ENCODE measurements at regions not wholly inside any gene's neighbourhood (a gene's known extent, or its start where the extent isn't known, plus 50 kb on each side); places are given as distances from the start of the nearest gene placed in this dataset.

GRCh38 chr13:111900390-111901131, 166.4 kb upstream of the SOX1 start:
- no peak overlapping the region for H3K27ac ChIP-seq (ENCODE audit: low read depth, low read length)
- H3K36me3 ChIP-seq (ENCODE audit: control insufficient read depth in 3 of 3, insufficient read depth in 3 of 3, low read length in 3 of 3) = no peaks in the 10 kb centered on the region
- peaks cover 6 to 18% (median 9%) of the 10 kb centered on the region in 3 donors for H3K27me3 ChIP-seq (ENCODE audit: control insufficient read depth in 3 of 3, insufficient read depth in 3 of 3, low read length in 3 of 3)
- no peak overlapping the region for H3K9ac ChIP-seq (ENCODE audit: low read depth in 1 of 3, low read length in 3 of 3)
- H3K4me3 ChIP-seq (ENCODE audit: low read length in 3 of 3) = no peak overlapping the region
- no peaks in the 10 kb centered on the region for H3K4me1 ChIP-seq (ENCODE audit: control insufficient read depth in 3 of 3, insufficient read depth in 3 of 3, low read length in 3 of 3)
- no peaks in the 10 kb centered on the region for H3K9me3 ChIP-seq (ENCODE audit: control insufficient read depth in 3 of 3, low read length in 3 of 3)

DNA sequence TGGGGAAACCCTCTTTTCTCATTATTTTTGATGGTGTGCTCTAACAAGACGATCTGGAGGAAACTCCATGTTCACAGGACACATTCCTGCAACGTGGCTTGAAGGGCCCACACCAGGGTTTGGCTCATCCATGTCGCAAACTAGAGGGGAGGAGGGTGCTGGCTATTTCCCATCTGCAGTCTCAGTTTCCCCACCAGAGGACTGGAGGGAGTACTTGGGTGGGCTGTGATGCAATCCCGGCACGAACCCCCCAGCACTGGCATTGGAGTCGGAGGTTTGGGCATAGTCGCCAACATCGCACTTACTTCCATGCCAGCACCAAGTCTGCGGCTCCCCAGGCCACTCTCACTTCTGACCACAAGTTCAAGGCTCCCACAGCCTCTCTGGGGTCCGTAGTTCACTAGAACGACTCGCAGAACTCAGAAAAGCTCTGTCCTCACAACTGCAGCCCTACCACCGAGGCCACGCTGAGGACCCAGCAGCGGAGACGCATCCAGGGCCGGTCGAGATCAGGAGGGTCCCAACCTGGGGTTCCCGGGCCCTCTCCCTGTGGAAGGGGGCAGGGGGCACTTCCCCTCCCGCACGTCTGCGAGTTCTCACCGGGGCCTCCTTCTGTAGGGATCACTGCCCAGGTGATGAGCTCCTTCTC, 165.6 kb upstream of the SOX1 start:
- Histone ChIP-seq H3K27me3 (ENCODE audit: control insufficient read depth in 3 of 3, insufficient read depth in 3 of 3, low read length in 3 of 3) (peaks cover 3 to 18% (median 9%) of the 10 kb centered on the region in 3 donors), H3K36me3 (ENCODE audit: control insufficient read depth in 3 of 3, insufficient read depth in 3 of 3, low read length in 3 of 3) (no peaks in the 10 kb centered on the region), H3K4me3 (ENCODE audit: low read length in 3 of 3) (no peak overlapping the region), H3K9ac (ENCODE audit: low read depth in 1 of 3, low read length in 3 of 3) (no peak overlapping the region), H3K27ac (ENCODE audit: low read depth, low read length) (no peak overlapping the region), H3K9me3 (ENCODE audit: control insufficient read depth in 3 of 3, low read length in 3 of 3) (no peaks in the 10 kb centered on the region), H3K4me1 (ENCODE audit: control insufficient read depth in 3 of 3, insufficient read depth in 3 of 3, low read length in 3 of 3) (no peaks in the 10 kb centered on the region)

GRCh38 chr13:111902726-111903125, 164.2 kb upstream of the SOX1 start:
- Histone ChIP-seq H3K27me3 (ENCODE audit: control insufficient read depth in 3 of 3, insufficient read depth in 3 of 3, low read length in 3 of 3) (peaks cover 7 to 17% (median 9%) of the 10 kb centered on the region in 3 donors), H3K4me3 (ENCODE audit: low read length in 3 of 3) (no peak overlapping the region), H3K27ac (ENCODE audit: low read depth, low read length) (no peak overlapping the region), H3K9ac (ENCODE audit: low read depth in 1 of 3, low read length in 3 of 3) (no peak overlapping the region), H3K36me3 (ENCODE audit: control insufficient read depth in 3 of 3, insufficient read depth in 3 of 3, low read length in 3 of 3) (no peaks in the 10 kb centered on the region), H3K9me3 (ENCODE audit: control insufficient read depth in 3 of 3, low read length in 3 of 3) (no peaks in the 10 kb centered on the region), H3K4me1 (ENCODE audit: control insufficient read depth in 3 of 3, insufficient read depth in 3 of 3, low read length in 3 of 3) (no peaks in the 10 kb centered on the region)

- H3K9ac ChIP-seq (ENCODE audit: low read depth in 1 of 3, low read length in 3 of 3) = no peak overlapping the region
- peaks cover 7 to 14% (median 9%) of the 10 kb centered on the region in 3 donors for H3K27me3 ChIP-seq (ENCODE audit: control insufficient read depth in 3 of 3, insufficient read depth in 3 of 3, low read length in 3 of 3)
- H3K27ac ChIP-seq (ENCODE audit: low read depth, low read length) = no peak overlapping the region
- H3K4me1 ChIP-seq (ENCODE audit: control insufficient read depth in 3 of 3, insufficient read depth in 3 of 3, low read length in 3 of 3) = no peaks in the 10 kb centered on the region
- H3K9me3 ChIP-seq (ENCODE audit: control insufficient read depth in 3 of 3, low read length in 3 of 3) = no peaks in the 10 kb centered on the region
- no peaks in the 10 kb centered on the region for H3K36me3 ChIP-seq (ENCODE audit: control insufficient read depth in 3 of 3, insufficient read depth in 3 of 3, low read length in 3 of 3)
- no peak overlapping the region for H3K4me3 ChIP-seq (ENCODE audit: low read length in 3 of 3)
Measured at GRCh38 chr13:111903143-111903542, 163.8 kb upstream of the SOX1 start.

- H3K4me1 ChIP-seq (ENCODE audit: control insufficient read depth in 3 of 3, insufficient read depth in 3 of 3, low read length in 3 of 3) = no peaks in the 10 kb centered on the region
- H3K9ac ChIP-seq (ENCODE audit: low read depth in 1 of 3, low read length in 3 of 3) = no peak overlapping the region
- no peak overlapping the region for H3K27ac ChIP-seq (ENCODE audit: low read depth, low read length)
- H3K4me3 ChIP-seq (ENCODE audit: low read length in 3 of 3) = no peak overlapping the region
- no peaks in the 10 kb centered on the region for H3K9me3 ChIP-seq (ENCODE audit: control insufficient read depth in 3 of 3, low read length in 3 of 3)
- no peaks in the 10 kb centered on the region for H3K36me3 ChIP-seq (ENCODE audit: control insufficient read depth in 3 of 3, insufficient read depth in 3 of 3, low read length in 3 of 3)
- H3K27me3 ChIP-seq (ENCODE audit: control insufficient read depth in 3 of 3, insufficient read depth in 3 of 3, low read length in 3 of 3) = peaks cover 7 to 15% (median 9%) of the 10 kb centered on the region in 3 donors
Measured at GRCh38 chr13:111904166-111904565, 162.8 kb upstream of the SOX1 start.

- H3K9ac ChIP-seq (ENCODE audit: low read depth in 1 of 3, low read length in 3 of 3) = no peak overlapping the region
- H3K36me3 ChIP-seq (ENCODE audit: control insufficient read depth in 3 of 3, insufficient read depth in 3 of 3, low read length in 3 of 3) = no peaks in the 10 kb centered on the region
- no peaks in the 10 kb centered on the region for H3K9me3 ChIP-seq (ENCODE audit: control insufficient read depth in 3 of 3, low read length in 3 of 3)
- no peak overlapping the region for H3K27ac ChIP-seq (ENCODE audit: low read depth, low read length)
- H3K27me3 ChIP-seq (ENCODE audit: control insufficient read depth in 3 of 3, insufficient read depth in 3 of 3, low read length in 3 of 3) = peaks cover 4 to 16% (median 6%) of the 10 kb centered on the region in 3 donors
- H3K4me3 ChIP-seq (ENCODE audit: low read length in 3 of 3) = no peak overlapping the region
- no peaks in the 10 kb centered on the region for H3K4me1 ChIP-seq (ENCODE audit: control insufficient read depth in 3 of 3, insufficient read depth in 3 of 3, low read length in 3 of 3)
Measured at GRCh38 chr13:111904701-111905608, 162.0 kb upstream of the SOX1 start.

DNA sequence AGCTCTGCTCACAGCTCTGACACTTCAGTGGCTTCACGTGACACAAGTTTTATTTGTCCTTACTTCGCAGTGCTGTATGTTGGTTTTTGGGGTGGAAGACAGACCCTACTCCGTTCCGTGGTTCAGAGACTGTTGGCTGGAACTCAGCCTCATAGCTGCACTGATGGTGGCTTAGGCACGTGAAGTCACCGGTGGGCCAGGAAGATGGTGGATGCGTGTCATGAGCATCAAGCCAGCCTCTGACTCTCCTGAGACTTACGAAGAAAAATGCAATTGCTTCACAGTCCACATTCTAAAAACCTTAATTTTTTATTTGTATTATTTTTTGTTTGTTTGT, 161.4 kb upstream of the SOX1 start:
- no peaks in the 10 kb centered on the region for H3K36me3 ChIP-seq (ENCODE audit: control insufficient read depth in 3 of 3, insufficient read depth in 3 of 3, low read length in 3 of 3)
- H3K27ac ChIP-seq (ENCODE audit: low read depth, low read length) = no peak overlapping the region
- H3K27me3 ChIP-seq (ENCODE audit: control insufficient read depth in 3 of 3, insufficient read depth in 3 of 3, low read length in 3 of 3) = peaks cover 4 to 16% (median 6%) of the 10 kb centered on the region in 3 donors
- no peak overlapping the region for H3K4me3 ChIP-seq (ENCODE audit: low read length in 3 of 3)
- no peaks in the 10 kb centered on the region for H3K9me3 ChIP-seq (ENCODE audit: control insufficient read depth in 3 of 3, low read length in 3 of 3)
- no peak overlapping the region for H3K9ac ChIP-seq (ENCODE audit: low read depth in 1 of 3, low read length in 3 of 3)
- H3K4me1 ChIP-seq (ENCODE audit: control insufficient read depth in 3 of 3, insufficient read depth in 3 of 3, low read length in 3 of 3) = no peaks in the 10 kb centered on the region

DNA sequence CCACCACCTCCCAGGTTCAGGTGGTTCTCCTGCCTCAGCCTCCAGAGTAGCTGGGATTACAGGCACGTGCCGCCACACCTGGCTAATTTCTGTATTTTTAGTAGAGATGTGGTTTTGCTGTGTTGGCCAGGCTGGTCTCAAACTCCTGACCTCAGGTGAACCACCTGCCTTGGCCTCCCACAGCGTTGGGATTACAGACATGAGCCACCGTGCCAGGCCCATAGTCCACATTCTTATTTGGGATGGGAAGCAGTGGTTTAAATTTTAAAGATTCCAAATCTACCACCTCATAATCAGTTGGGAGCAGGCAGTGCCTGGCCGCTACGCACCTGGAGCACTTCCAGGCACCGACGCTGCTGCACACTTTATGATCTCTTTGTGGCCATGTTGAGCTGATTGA, 160.6 kb upstream of the SOX1 start:
- Histone ChIP-seq H3K27me3 (ENCODE audit: control insufficient read depth in 3 of 3, insufficient read depth in 3 of 3, low read length in 3 of 3) (peaks cover 4 to 15% (median 6%) of the 10 kb centered on the region in 3 donors), H3K4me1 (ENCODE audit: control insufficient read depth in 3 of 3, insufficient read depth in 3 of 3, low read length in 3 of 3) (no peaks in the 10 kb centered on the region), H3K9me3 (ENCODE audit: control insufficient read depth in 3 of 3, low read length in 3 of 3) (no peaks in the 10 kb centered on the region), H3K27ac (ENCODE audit: low read depth, low read length) (no peak overlapping the region), H3K36me3 (ENCODE audit: control insufficient read depth in 3 of 3, insufficient read depth in 3 of 3, low read length in 3 of 3) (no peaks in the 10 kb centered on the region), H3K4me3 (ENCODE audit: low read length in 3 of 3) (no peak overlapping the region), H3K9ac (ENCODE audit: low read depth in 1 of 3, low read length in 3 of 3) (no peak overlapping the region)

DNA sequence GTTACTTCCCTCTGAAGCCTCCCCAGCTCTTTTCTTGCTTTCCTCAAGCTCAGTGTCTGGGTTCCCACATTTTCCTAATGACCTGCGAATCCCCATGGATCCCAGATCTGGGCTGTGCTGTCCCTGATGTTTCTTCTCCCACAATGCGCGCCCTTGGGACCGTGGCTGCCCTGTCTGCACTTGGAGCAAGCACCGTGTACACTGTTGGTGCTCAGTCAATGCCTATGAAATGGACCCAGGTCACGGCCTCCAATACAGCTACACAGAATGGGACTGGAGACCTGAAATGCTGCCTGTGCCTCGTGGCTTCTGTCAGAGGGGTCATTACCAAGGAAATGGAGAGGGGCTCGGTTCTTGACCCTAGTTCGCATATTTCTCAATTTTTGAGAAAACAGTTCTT, 160.1 kb upstream of the SOX1 start:
- no peak overlapping the region for H3K9ac ChIP-seq (ENCODE audit: low read depth in 1 of 3, low read length in 3 of 3)
- H3K4me3 ChIP-seq (ENCODE audit: low read length in 3 of 3) = no peak overlapping the region
- H3K4me1 ChIP-seq (ENCODE audit: control insufficient read depth in 3 of 3, insufficient read depth in 3 of 3, low read length in 3 of 3) = no peaks in the 10 kb centered on the region
- no peak overlapping the region for H3K27ac ChIP-seq (ENCODE audit: low read depth, low read length)
- H3K9me3 ChIP-seq (ENCODE audit: control insufficient read depth in 3 of 3, low read length in 3 of 3) = no peaks in the 10 kb centered on the region
- peaks cover 4 to 12% (median 5%) of the 10 kb centered on the region in 3 donors for H3K27me3 ChIP-seq (ENCODE audit: control insufficient read depth in 3 of 3, insufficient read depth in 3 of 3, low read length in 3 of 3)
- no peaks in the 10 kb centered on the region for H3K36me3 ChIP-seq (ENCODE audit: control insufficient read depth in 3 of 3, insufficient read depth in 3 of 3, low read length in 3 of 3)

All from skeletal muscle tissue (tissue), 3 donors.